CD8-positive, alpha-beta memory T cell (primary cell): ENCODE measurements at regions not wholly inside any gene's neighbourhood (a gene's known extent, or its start where the extent isn't known, plus 50 kb on each side); places are given as distances from the start of the nearest gene placed in this dataset.

Source experiments
- CTCF ChIA-PET: fragments of 350-600 bp; sonication (Branson Sonifier 250); formaldehyde crosslinking; loops from one replicate; lab custom pipeline; 2021; ENCODE audit warnings: antibody characterized with exemption; lab: Charles Lee
- POLR2A ChIA-PET: fragments of 350-600 bp; sonication (Branson Sonifier 250); formaldehyde crosslinking; loops from one replicate; lab custom pipeline; 2021; ENCODE audit warnings: antibody characterized with exemption; lab: Charles Lee
- DNase-seq, 5 donors: peaks; one replicate each; pipeline versions ENCODE4 v3.0.0 to v3.0.0-alpha.2; 2020 to 2022; ENCODE audit warnings: mixed read lengths in 1 of 5
- H3K27ac ChIP-seq: one replicate; pipeline ENCODE4 v1.7.0; 2013; ENCODE audit warnings: low read depth, mild to moderate bottlenecking, low read length, moderate library complexity
- H3K27me3 ChIP-seq: 2 replicates; pipeline ENCODE4 v1.7.0; 2013; ENCODE audit warnings: low read length, mild to moderate bottlenecking; ENCODE audit not compliant: insufficient read depth, poor library complexity, severe bottlenecking
- H3K36me3 ChIP-seq: 2 replicates; pipeline ENCODE4 v1.7.0; 2013; ENCODE audit warnings: mild to moderate bottlenecking, low read length, moderate library complexity; ENCODE audit not compliant: insufficient read depth
- H3K4me1 ChIP-seq: 2 replicates; pipeline ENCODE4 v1.7.0; 2013; ENCODE audit warnings: mild to moderate bottlenecking, low read length, moderate library complexity; ENCODE audit not compliant: insufficient read depth
- H3K4me3 ChIP-seq: 2 replicates; pipeline ENCODE4 v1.7.0; 2013; ENCODE audit warnings: mild to moderate bottlenecking, low read length
- H3K9me3 ChIP-seq: 2 replicates; pipeline ENCODE4 v1.7.0; 2013; ENCODE audit warnings: mild to moderate bottlenecking, low read length
- H3K27ac Mint-ChIP-seq, 8 donors: one replicate each; pipeline ENCODE4 v1.8.0; 2020 to 2021; ENCODE audit warnings: mixed read lengths in 8 of 8, mild to moderate bottlenecking in 6 of 8, inconsistent platforms in 3 of 8, moderate library complexity in 3 of 8
- H3K27me3 Mint-ChIP-seq, 2 donors: one replicate each; pipeline ENCODE4 v1.8.0; 2020 to 2021; ENCODE audit warnings: mixed read lengths in 2 of 2, mild to moderate bottlenecking in 1 of 2, moderate library complexity in 1 of 2
- H3K36me3 Mint-ChIP-seq, 3 donors: one replicate each; pipeline ENCODE4 v1.8.0; 2020 to 2021; ENCODE audit warnings: mixed read lengths in 3 of 3, inconsistent platforms in 1 of 3, mild to moderate bottlenecking in 1 of 3
- H3K4me1 Mint-ChIP-seq, 3 donors: one replicate each; pipeline ENCODE4 v1.8.0; 2020 to 2021; ENCODE audit warnings: mixed read lengths in 3 of 3, inconsistent platforms in 1 of 3, mild to moderate bottlenecking in 1 of 3
- H3K4me3 Mint-ChIP-seq, 7 donors: one replicate each; pipeline ENCODE4 v1.8.0; 2020 to 2021; ENCODE audit warnings: mixed read lengths in 7 of 7, mild to moderate bottlenecking in 6 of 7, moderate library complexity in 4 of 7, inconsistent platforms in 2 of 7
- H3K9me3 Mint-ChIP-seq, 5 donors: one replicate each; pipeline ENCODE4 v1.8.0; 2020 to 2022; ENCODE audit warnings: mixed read lengths in 5 of 5, mild to moderate bottlenecking in 3 of 5, moderate library complexity in 2 of 5, inconsistent platforms in 1 of 5

- Mint-ChIP-seq H3K9me3 (no peaks in the 10 kb centered on the region), H3K4me1 (peaks cover 11 to 17% (median 15%) of the 10 kb centered on the region in 3 donors), H3K27me3 (peaks cover 21 to 30% of the 10 kb centered on the region in 2 donors), H3K4me3 (peak overlapping the region in 1 of 7 donors; percentile 33), H3K36me3 (no peaks in the 10 kb centered on the region), H3K27ac (no peak overlapping the region)
- no peaks in the 10 kb centered on the region for H3K4me1 ChIP-seq
- ChIA-PET CTCF (no interaction called here), POLR2A (no interaction called here)
- H3K27ac ChIP-seq, result no peak overlapping the region
- H3K36me3 ChIP-seq, result no peaks in the 10 kb centered on the region
- no peak for DNase-seq
- H3K27me3 ChIP-seq, result no peaks in the 10 kb centered on the region
- no peak overlapping the region for H3K4me3 ChIP-seq
- H3K9me3 ChIP-seq, result no peaks in the 10 kb centered on the region
Observed at GRCh38 chr11:134587345-134587744, 175.3 kb upstream of the B3GAT1 start.

DNA sequence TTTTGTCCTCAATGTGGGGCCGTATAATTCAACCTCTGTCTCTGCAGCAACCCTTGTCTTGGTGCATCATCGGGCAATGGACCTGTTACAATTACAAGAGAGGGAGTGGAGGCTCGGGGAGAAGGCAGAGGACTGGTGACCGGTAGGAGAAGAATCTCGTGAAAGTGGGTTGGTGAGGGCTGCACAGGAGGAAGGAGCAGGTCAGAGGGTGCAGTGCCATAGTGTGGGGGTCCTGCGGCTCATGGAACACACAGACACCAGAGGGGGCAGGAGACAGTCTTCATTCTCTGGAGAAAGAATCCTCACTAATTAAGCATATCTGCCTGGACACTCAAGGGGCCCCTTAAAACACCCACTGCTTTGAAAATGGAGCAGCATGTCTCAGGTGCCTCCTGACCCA, 174.7 kb upstream of the B3GAT1 start:
- H3K9me3 Mint-ChIP-seq, result no peaks in the 10 kb centered on the region
- H3K4me1 Mint-ChIP-seq, result peaks cover 11 to 17% (median 15%) of the 10 kb centered on the region in 3 donors
- ChIA-PET CTCF (interaction anchor here (0.6 kb wide), 1 partner anchor 308 kb away, joined by 3 read pairs; no protein-coding TSS in a partner anchor), POLR2A (no interaction called here)
- no peaks in the 10 kb centered on the region for H3K36me3 Mint-ChIP-seq
- H3K9me3 ChIP-seq, result no peaks in the 10 kb centered on the region
- no peaks in the 10 kb centered on the region for H3K27me3 ChIP-seq
- H3K27me3 Mint-ChIP-seq, result peaks cover 21 to 30% of the 10 kb centered on the region in 2 donors
- H3K36me3 ChIP-seq, result no peaks in the 10 kb centered on the region
- DNase-seq, result no peak
- no peaks in the 10 kb centered on the region for H3K4me1 ChIP-seq
- no peak overlapping the region for H3K4me3 Mint-ChIP-seq
- H3K27ac ChIP-seq, result no peak overlapping the region
- no peak overlapping the region for H3K27ac Mint-ChIP-seq
- H3K4me3 ChIP-seq, result no peak overlapping the region

DNA sequence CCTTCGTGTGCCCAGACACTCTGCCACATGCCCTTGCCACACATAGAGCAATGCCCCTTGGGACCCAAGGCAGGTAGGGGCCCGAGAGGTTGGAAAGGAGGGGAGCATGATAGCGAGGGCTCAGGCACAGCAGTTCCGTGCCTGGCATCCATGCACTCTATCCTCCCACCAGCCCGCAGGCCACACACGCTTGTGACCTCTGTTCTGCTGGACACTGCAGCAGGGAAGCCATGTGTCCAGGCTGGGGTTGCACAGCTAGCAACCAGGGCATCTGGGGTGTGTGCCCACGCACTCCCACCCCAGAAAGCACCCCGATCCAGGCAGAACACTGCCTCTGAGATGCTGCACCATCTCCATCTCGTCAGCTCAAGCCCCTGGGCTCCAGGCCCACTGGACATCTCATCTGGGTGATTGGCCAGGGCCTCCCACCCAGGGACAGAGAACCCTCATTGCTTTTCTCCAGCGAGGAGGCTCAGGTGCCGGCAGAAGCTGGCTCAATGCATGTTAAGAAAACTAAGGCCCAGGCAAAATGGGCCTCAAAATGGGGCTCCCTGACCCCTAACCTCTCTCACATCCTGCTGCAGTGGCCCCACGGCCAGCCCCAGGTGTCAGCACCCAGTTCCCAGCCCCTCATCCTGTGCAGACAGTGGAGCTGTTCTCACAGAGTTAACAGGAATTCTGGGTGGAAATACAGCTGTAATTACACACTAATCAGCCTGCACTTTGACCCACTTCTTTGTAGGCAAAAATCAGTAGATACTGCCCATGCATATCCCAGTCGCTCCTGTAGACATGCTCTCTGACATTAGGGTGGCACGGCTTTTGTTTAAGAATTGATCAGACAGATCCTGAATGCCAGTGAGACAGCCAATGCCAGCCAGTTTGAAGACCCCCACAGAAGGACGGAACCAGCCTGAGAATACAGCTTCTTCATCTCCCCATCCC, 173.9 kb upstream of the B3GAT1 start:
- no peak for DNase-seq
- no peaks in the 10 kb centered on the region for H3K27me3 ChIP-seq
- H3K27me3 Mint-ChIP-seq, result peaks cover 19 to 31% of the 10 kb centered on the region in 2 donors
- CTCF ChIA-PET, result no interaction called here
- H3K36me3 Mint-ChIP-seq, result no peaks in the 10 kb centered on the region
- no peaks in the 10 kb centered on the region for H3K36me3 ChIP-seq
- POLR2A ChIA-PET, result no interaction called here
- H3K4me3 ChIP-seq, result no peak overlapping the region
- no peak overlapping the region for H3K27ac Mint-ChIP-seq
- no peaks in the 10 kb centered on the region for H3K9me3 Mint-ChIP-seq
- H3K4me1 Mint-ChIP-seq, result peaks cover 11 to 17% (median 15%) of the 10 kb centered on the region in 3 donors
- H3K4me3 Mint-ChIP-seq, result no peak overlapping the region
- H3K9me3 ChIP-seq, result no peaks in the 10 kb centered on the region
- no peaks in the 10 kb centered on the region for H3K4me1 ChIP-seq
- H3K27ac ChIP-seq, result no peak overlapping the region

DNA sequence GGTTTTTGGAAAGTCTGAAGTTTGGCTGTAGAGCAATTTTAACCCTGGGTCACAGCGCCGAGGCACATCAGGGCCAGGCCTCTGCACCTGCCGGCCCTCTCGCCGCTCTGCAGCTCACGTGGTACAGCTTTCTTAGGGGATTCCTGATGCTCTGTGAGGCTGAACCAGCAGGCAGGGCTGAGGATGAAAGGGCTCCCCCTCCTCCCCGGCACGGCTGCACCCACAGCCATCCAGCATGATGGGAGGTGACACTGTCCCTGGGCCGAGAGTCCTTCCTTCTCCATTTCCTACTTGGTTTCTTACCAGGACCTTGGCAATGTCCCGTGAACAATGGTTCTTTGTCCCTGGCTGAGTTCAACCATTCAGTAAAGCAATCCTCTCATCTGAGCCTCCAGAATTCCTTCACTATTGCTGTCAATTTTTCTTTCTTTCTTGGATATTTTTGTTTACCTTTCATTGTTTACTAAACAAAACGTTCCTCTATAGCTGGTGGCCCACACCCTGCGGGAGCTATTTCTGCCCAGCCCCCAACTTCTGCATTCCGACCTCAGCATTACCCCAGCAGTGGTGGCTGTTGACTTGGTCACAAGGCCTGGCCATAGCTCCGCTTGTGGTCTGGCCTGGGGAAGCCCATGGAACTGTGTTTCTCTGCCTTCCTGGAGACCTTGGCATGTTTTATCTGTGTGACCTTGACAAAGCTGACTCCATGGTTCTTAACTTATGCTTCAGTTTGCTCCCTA, 172.8 kb upstream of the B3GAT1 start:
- H3K4me3 Mint-ChIP-seq, result peak overlapping the region in 1 of 7 donors; percentile 23
- H3K27ac Mint-ChIP-seq, result no peak overlapping the region
- Histone ChIP-seq H3K27ac (no peak overlapping the region), H3K36me3 (no peaks in the 10 kb centered on the region), H3K4me1 (no peaks in the 10 kb centered on the region), H3K4me3 (no peak overlapping the region), H3K9me3 (no peaks in the 10 kb centered on the region), H3K27me3 (no peaks in the 10 kb centered on the region)
- H3K9me3 Mint-ChIP-seq, result no peaks in the 10 kb centered on the region
- no peaks in the 10 kb centered on the region for H3K36me3 Mint-ChIP-seq
- CTCF ChIA-PET, result no interaction called here
- DNase-seq, result no peak
- H3K4me1 Mint-ChIP-seq, result peaks cover 11 to 17% (median 15%) of the 10 kb centered on the region in 3 donors
- peaks cover 18 to 37% of the 10 kb centered on the region in 2 donors for H3K27me3 Mint-ChIP-seq
- POLR2A ChIA-PET, result no interaction called here

- Histone ChIP-seq H3K4me1 (no peaks in the 10 kb centered on the region), H3K27me3 (no peaks in the 10 kb centered on the region), H3K4me3 (no peak overlapping the region), H3K27ac (no peak overlapping the region), H3K9me3 (no peaks in the 10 kb centered on the region), H3K36me3 (no peaks in the 10 kb centered on the region)
- peaks cover 11 to 17% (median 15%) of the 10 kb centered on the region in 3 donors for H3K4me1 Mint-ChIP-seq
- no peak for DNase-seq
- H3K4me3 Mint-ChIP-seq, result no peak overlapping the region
- POLR2A ChIA-PET, result no interaction called here
- H3K36me3 Mint-ChIP-seq, result no peaks in the 10 kb centered on the region
- CTCF ChIA-PET, result no interaction called here
- no peaks in the 10 kb centered on the region for H3K9me3 Mint-ChIP-seq
- H3K27me3 Mint-ChIP-seq, result peaks cover 16 to 42% of the 10 kb centered on the region in 2 donors
- no peak overlapping the region for H3K27ac Mint-ChIP-seq
Observed at GRCh38 chr11:134584001-134584561, 172.0 kb upstream of the B3GAT1 start.

DNA sequence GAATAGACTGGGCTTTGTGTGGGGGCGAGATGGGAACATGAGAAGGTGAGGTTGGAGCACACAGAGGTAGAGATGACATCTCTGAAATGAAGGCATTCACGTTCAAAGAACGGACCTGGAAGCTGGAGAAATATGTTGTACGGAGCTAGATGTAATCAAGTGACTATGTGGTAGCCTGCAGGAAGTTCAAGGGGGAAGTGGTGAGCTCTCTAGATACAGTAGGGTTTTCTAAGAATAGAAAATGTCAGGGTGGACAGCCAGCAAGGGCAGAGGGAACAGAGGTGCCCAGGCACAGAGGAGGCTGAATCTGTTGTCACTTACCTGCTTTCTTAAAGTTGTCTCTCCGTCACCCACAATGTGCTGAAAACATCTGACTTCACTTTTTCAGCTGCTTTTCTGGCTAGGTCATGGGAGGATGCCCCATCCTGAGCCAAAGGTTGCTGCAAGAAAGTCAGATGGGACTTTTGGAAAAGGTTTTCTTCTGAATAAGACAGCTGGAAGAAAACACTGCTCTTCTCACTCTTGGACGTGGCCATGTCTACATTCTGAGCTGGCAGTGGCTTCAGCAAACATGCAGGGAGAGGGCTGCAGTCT, 171.5 kb upstream of the B3GAT1 start:
- Mint-ChIP-seq H3K4me1 (peaks cover 11 to 17% (median 15%) of the 10 kb centered on the region in 3 donors), H3K36me3 (no peaks in the 10 kb centered on the region), H3K4me3 (peak overlapping the region in 3 of 7 donors; percentile 37 to 69 (median 37)), H3K9me3 (no peaks in the 10 kb centered on the region), H3K27me3 (peaks cover 16 to 43% of the 10 kb centered on the region in 2 donors), H3K27ac (peak overlapping the region in 1 of 8 donors; percentile 6)
- Histone ChIP-seq H3K4me1 (no peaks in the 10 kb centered on the region), H3K27me3 (no peaks in the 10 kb centered on the region), H3K27ac (no peak overlapping the region), H3K4me3 (no peak overlapping the region), H3K9me3 (no peaks in the 10 kb centered on the region), H3K36me3 (no peaks in the 10 kb centered on the region)
- no peak for DNase-seq
- ChIA-PET CTCF (no interaction called here), POLR2A (no interaction called here)

DNA sequence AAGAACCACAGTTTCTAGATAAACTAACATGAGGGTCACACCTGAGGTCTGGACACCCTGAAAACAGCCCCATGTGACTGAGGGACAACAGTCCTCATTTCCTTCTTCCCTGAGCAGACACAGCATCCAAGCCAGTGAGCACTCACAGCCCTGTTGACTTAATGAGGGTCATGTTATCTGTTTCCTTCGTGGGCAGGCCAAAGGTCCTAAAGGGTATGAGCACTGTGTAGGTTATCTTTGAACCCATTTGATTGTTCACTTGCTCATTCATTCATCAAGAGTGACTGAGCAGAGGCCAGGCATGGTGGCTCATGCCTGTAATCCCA, 170.7 kb upstream of the B3GAT1 start:
- no peaks in the 10 kb centered on the region for H3K4me1 ChIP-seq
- ChIA-PET POLR2A (no interaction called here), CTCF (no interaction called here)
- H3K4me3 Mint-ChIP-seq, result no peak overlapping the region
- no peaks in the 10 kb centered on the region for H3K27me3 ChIP-seq
- H3K4me1 Mint-ChIP-seq, result peaks cover 11 to 17% (median 15%) of the 10 kb centered on the region in 3 donors
- no peak overlapping the region for H3K27ac ChIP-seq
- no peaks in the 10 kb centered on the region for H3K36me3 Mint-ChIP-seq
- no peaks in the 10 kb centered on the region for H3K9me3 ChIP-seq
- H3K27me3 Mint-ChIP-seq, result peaks cover 16 to 50% of the 10 kb centered on the region in 2 donors
- H3K9me3 Mint-ChIP-seq, result no peaks in the 10 kb centered on the region
- H3K36me3 ChIP-seq, result no peaks in the 10 kb centered on the region
- H3K27ac Mint-ChIP-seq, result no peak overlapping the region
- no peak overlapping the region for H3K4me3 ChIP-seq
- DNase-seq, result no peak
